H1 (cell line): ENCODE measurements at regions not wholly inside any gene's neighbourhood (a gene's known extent, or its start where the extent isn't known, plus 50 kb on each side); places are given as distances from the start of the nearest gene placed in this dataset.

ENCODE experiments used
- CTCF ChIA-PET: fragments of 300-600 bp; sonication (Branson Sonifier 250); formaldehyde crosslinking; loops from one replicate; lab custom pipeline; 2021; ENCODE audit not compliant: partially characterized antibody; lab: Charles Lee
- POLR2A ChIA-PET: fragments of 300-600 bp; sonication (Branson Sonifier 250); formaldehyde crosslinking; loops from one replicate; lab custom pipeline; 2021; ENCODE audit warnings: inconsistent platforms; ENCODE audit not compliant: partially characterized antibody; lab: Charles Lee
- DNase-seq, 2 experiments: peaks; one replicate each; pipeline versions ENCODE4 v3.0.0 to v3.0.0-alpha.2; 2010 to 2022; ENCODE audit warnings: low spot score in 2 of 2, low read depth in 1 of 2, mixed read lengths in 1 of 2
- FAIRE-seq: peaks from 2 replicates; lab custom pipeline; 2011; peaks lifted over from hg19 to GRCh38; lab: Jason Lieb, UNC
- H2AFZ ChIP-seq: 2 replicates; pipeline ENCODE4 v1.8.1; 2012; ENCODE audit warnings: low read length, inconsistent platforms
- H2AK5ac ChIP-seq: 2 replicates; pipeline ENCODE4 v1.6.1; 2013; ENCODE audit warnings: low read depth, low read length
- H2BK120ac ChIP-seq: replicated peaks from 2 replicates; pipeline ENCODE3; 2013; ENCODE audit warnings: low read depth, low read length, inconsistent platforms
- H2BK12ac ChIP-seq: 2 replicates; pipeline ENCODE4 v1.6.1; 2013; ENCODE audit warnings: low read depth, low read length
- H2BK15ac ChIP-seq: 2 replicates; pipeline ENCODE4 v1.6.1; 2013; ENCODE audit warnings: low read length
- H2BK20ac ChIP-seq: 2 replicates; pipeline ENCODE4 v1.6.1; 2013; ENCODE audit warnings: low read length
- H2BK5ac ChIP-seq: 2 replicates; pipeline ENCODE4 v1.6.1; 2013; ENCODE audit warnings: low read depth, low read length
- H3K14ac ChIP-seq: 2 replicates; pipeline ENCODE4 v1.6.1; 2013; ENCODE audit warnings: inconsistent platforms; ENCODE audit not compliant: insufficient read length
- H3K18ac ChIP-seq: 2 replicates; pipeline ENCODE4 v1.6.1; 2013; ENCODE audit warnings: low read length; ENCODE audit errors: extremely low read depth
- H3K23ac ChIP-seq: 2 replicates; pipeline ENCODE4 v1.6.1; 2013; ENCODE audit warnings: inconsistent platforms; ENCODE audit not compliant: insufficient read length
- H3K23me2 ChIP-seq: 2 replicates; pipeline ENCODE4 v1.6.1; 2013; ENCODE audit warnings: low read depth, low read length
- H3K27ac ChIP-seq: 2 replicates; pipeline ENCODE4 v1.6.1; 2011; ENCODE audit warnings: low read depth, low read length, inconsistent platforms
- H3K27me3 ChIP-seq, 4 experiments: replicated peaks in 1 of 4; 1 replicate in 1 of 4; 2 replicates in 3 of 4; pipeline versions ENCODE4 v1.6.1 to v1.8.1; 2011 to 2013; ENCODE audit warnings: low read length in 3 of 4, mild to moderate bottlenecking in 3 of 4, inconsistent platforms in 2 of 4, mixed read lengths in 2 of 4, moderate library complexity in 1 of 4; ENCODE audit not compliant: control insufficient read depth in 3 of 4, insufficient read depth in 3 of 4; ENCODE audit errors: extremely low read depth in 1 of 4
- H3K36me3 ChIP-seq, 4 experiments: 2 replicates each; pipeline versions ENCODE4 v1.6.1 to v1.8.1; 2011 to 2013; ENCODE audit warnings: mild to moderate bottlenecking in 4 of 4, low read length in 3 of 4, moderate library complexity in 2 of 4, control low read depth in 1 of 4, inconsistent platforms in 1 of 4; ENCODE audit not compliant: insufficient read depth in 4 of 4, control insufficient read depth in 2 of 4
- H3K4ac ChIP-seq: replicated peaks from 2 replicates; pipeline ENCODE3; 2013; ENCODE audit warnings: low read length, low read depth, mixed read lengths, inconsistent platforms; ENCODE audit not compliant: insufficient read length
- H3K4me1 ChIP-seq, 4 experiments: replicated peaks in 1 of 4; 1 replicate in 1 of 4; 2 replicates in 3 of 4; pipeline versions ENCODE4 v1.6.1 to v1.8.1; 2011 to 2013; ENCODE audit warnings: low read length in 3 of 4, inconsistent platforms in 2 of 4, mixed read lengths in 1 of 4; ENCODE audit not compliant: insufficient read depth in 4 of 4, control insufficient read depth in 3 of 4
- H3K4me2 ChIP-seq, 2 experiments: 2 replicates each; pipeline versions ENCODE4 v1.6.1 to v1.8.1; 2011 to 2013; ENCODE audit warnings: low read depth in 2 of 2, low read length in 2 of 2, control low read depth in 1 of 2, inconsistent platforms in 1 of 2, mild to moderate bottlenecking in 1 of 2; ENCODE audit not compliant: insufficient read depth in 1 of 2
- H3K4me3 ChIP-seq, 4 experiments: fragments of 200-600, 300-600 bp in 1 of 4; sonication (generic), shearing (Covaris generic), sonication (Bioruptor Twin) in 1 of 4; 2 replicates each; pipeline versions ENCODE4 v1.5.1 to v1.8.1; 2011 to 2016; ENCODE audit warnings: low read length in 4 of 4, low read depth in 3 of 4, control low read depth in 2 of 4, inconsistent platforms in 2 of 4, mild to moderate bottlenecking in 2 of 4, mixed read lengths in 1 of 4, moderate library complexity in 1 of 4; ENCODE audit not compliant: insufficient read depth in 2 of 4; ENCODE audit errors: extremely low read depth in 1 of 4
- H3K56ac ChIP-seq: replicated peaks from 2 replicates; pipeline ENCODE3; 2013; ENCODE audit warnings: low read depth, mild to moderate bottlenecking, mixed read lengths, low read length, inconsistent platforms; ENCODE audit not compliant: insufficient read length
- H3K79me1 ChIP-seq: 2 replicates; pipeline ENCODE4 v1.6.1; 2013; ENCODE audit warnings: low read depth, low read length, control low read depth
- H3K79me2 ChIP-seq, 2 experiments: 2 replicates each; pipeline versions ENCODE4 v1.6.1 to v1.8.1; 2012 to 2013; ENCODE audit warnings: low read length in 2 of 2, mild to moderate bottlenecking in 2 of 2, inconsistent platforms in 1 of 2; ENCODE audit not compliant: insufficient read depth in 2 of 2, control insufficient read depth in 1 of 2
- H3K9ac ChIP-seq, 4 experiments: replicated peaks in 1 of 4; 1 replicate in 1 of 4; 2 replicates in 3 of 4; pipeline versions ENCODE4 v1.6.1 to v1.8.1; 2011 to 2013; ENCODE audit warnings: low read depth in 3 of 4, low read length in 3 of 4, control low read depth in 2 of 4, mild to moderate bottlenecking in 2 of 4, moderate library complexity in 2 of 4, inconsistent platforms in 1 of 4; ENCODE audit errors: extremely low read depth in 1 of 4
- H3K9me3 ChIP-seq, 2 experiments: 2 replicates each; pipeline versions ENCODE4 v1.6.1 to v1.8.1; 2012 to 2013; ENCODE audit warnings: mild to moderate bottlenecking in 2 of 2, moderate library complexity in 2 of 2, control low read depth in 1 of 2, inconsistent platforms in 1 of 2, low read depth in 1 of 2, low read length in 1 of 2, mixed read lengths in 1 of 2; ENCODE audit not compliant: insufficient read depth in 2 of 2
- H4K20me1 ChIP-seq, 2 experiments: replicated peaks in 1 of 2; 2 replicates each; pipeline versions ENCODE3 to v1.8.1; 2011 to 2013; ENCODE audit warnings: inconsistent platforms in 2 of 2, low read length in 2 of 2, mild to moderate bottlenecking in 1 of 2; ENCODE audit not compliant: insufficient read depth in 2 of 2, control insufficient read depth in 1 of 2
- H4K5ac ChIP-seq: 2 replicates; pipeline ENCODE4 v1.6.1; 2013; ENCODE audit warnings: low read length, low read depth, mixed read lengths, inconsistent platforms; ENCODE audit not compliant: insufficient read length
- H4K8ac ChIP-seq: 2 replicates; pipeline ENCODE4 v1.8.0; 2013; ENCODE audit warnings: mild to moderate bottlenecking, moderate library complexity, low read length, inconsistent platforms; ENCODE audit not compliant: insufficient read depth; ENCODE audit errors: extremely low read depth
- H4K91ac ChIP-seq: replicated peaks from 2 replicates; pipeline ENCODE3; 2013; ENCODE audit warnings: low read length, mixed read lengths, inconsistent platforms; ENCODE audit not compliant: insufficient read length
- ASH2L ChIP-seq: fragments of 200-600, 300-600 bp; sonication (generic); IDR thresholded peaks from one replicate; pipeline ENCODE4 v1.7.1; 2017; ENCODE audit warnings: low read length
- CHD1 ChIP-seq: IDR thresholded peaks from 2 replicates; pipeline ENCODE4 v1.6.1; 2012; ENCODE audit warnings: low read depth, low read length, improper control_type of control experiment
- CREB1 ChIP-seq: IDR thresholded peaks from 2 replicates; pipeline ENCODE4 v1.6.1; 2012; ENCODE audit warnings: inconsistent platforms
- EGR1 ChIP-seq: IDR thresholded peaks from 2 replicates; pipeline ENCODE4 v1.6.1; 2011; ENCODE audit warnings: low read depth, low read length, borderline replicate concordance
- GABPA ChIP-seq: IDR thresholded peaks from 2 replicates; pipeline ENCODE4 v1.6.1; 2011; ENCODE audit warnings: mild to moderate bottlenecking, low read length, moderate library complexity, borderline replicate concordance; ENCODE audit not compliant: insufficient read depth
- HDAC2 ChIP-seq, 2 experiments: fragments of 300-600 bp in 1 of 2; sonication (generic) in 1 of 2; IDR thresholded peaks; 2 replicates each; pipeline ENCODE4 v1.6.1; 2011 to 2012; ENCODE audit warnings: low read depth in 2 of 2, low read length in 2 of 2, mild to moderate bottlenecking in 2 of 2, moderate library complexity in 2 of 2, borderline replicate concordance in 1 of 2, inconsistent platforms in 1 of 2
- HDAC6 ChIP-seq: IDR thresholded peaks from one replicate; pipeline ENCODE4 v1.7.1; 2012; ENCODE audit warnings: low read depth, mild to moderate bottlenecking, inconsistent platforms, low read length, moderate library complexity
- MAX ChIP-seq: IDR thresholded peaks from 2 replicates; pipeline ENCODE4 v1.6.1; 2012; ENCODE audit warnings: inconsistent platforms
- NANOG ChIP-seq: IDR thresholded peaks from 2 replicates; pipeline ENCODE4 v1.6.1; 2011; ENCODE audit warnings: low read length, low read depth, mild to moderate bottlenecking, inconsistent platforms; ENCODE audit not compliant: insufficient read depth, poor library complexity, severe bottlenecking
- RNF2 ChIP-seq: fragments of 200-900, 300-1000 bp; sonication (generic); IDR thresholded peaks from 2 replicates; pipeline ENCODE4 v1.7.1; 2016; ENCODE audit warnings: borderline replicate concordance, low read depth, mild to moderate bottlenecking, antibody characterized with exemption, low read length; ENCODE audit not compliant: poor library complexity, severe bottlenecking; ENCODE audit errors: missing control alignments
- SIN3A ChIP-seq, 2 experiments: IDR thresholded peaks in 1 of 2; conservative IDR thresholded peaks in 1 of 2; 2 replicates each; pipeline ENCODE4 v1.6.1; 2011 to 2012; ENCODE audit warnings: low read length in 2 of 2, improper control_type of control experiment in 1 of 2, low read depth in 1 of 2, mild to moderate bottlenecking in 1 of 2
- SIRT6 ChIP-seq: IDR thresholded peaks from one replicate; pipeline ENCODE4 v1.7.1; 2012; ENCODE audit warnings: low read length, inconsistent platforms
- SUZ12 ChIP-seq: fragments of 200-600 bp; sonication (generic); IDR thresholded peaks from 2 replicates; pipeline ENCODE4 v1.6.1; 2012; ENCODE audit warnings: mild to moderate bottlenecking, inconsistent platforms, low read length, moderate library complexity, mixed read lengths
- TBP ChIP-seq: IDR thresholded peaks from 2 replicates; pipeline ENCODE4 v1.6.1; 2011; ENCODE audit warnings: low read depth, low read length, improper control_type of control experiment
- TEAD4 ChIP-seq: IDR thresholded peaks from 2 replicates; pipeline ENCODE4 v1.6.1; 2012; ENCODE audit warnings: low read depth, low read length, inconsistent platforms, mixed read lengths
- WGBS, 2 experiments: shearing (Covaris generic) in 1 of 2; methylation state at CpG; one replicate each; pipeline versions ENCODE4 v1.1.6 to v1.1.7; 2013 to 2015; ENCODE audit warnings: low lambda C conversion rate in 2 of 2, mixed read lengths in 2 of 2, inconsistent platforms in 1 of 2, low coverage in 1 of 2, missing lambda C conversion rate in 1 of 2; ENCODE audit not compliant: insufficient replicate concordance in 2 of 2, insufficient coverage in 1 of 2, insufficient read length in 1 of 2; ENCODE audit errors: extremely low coverage in 1 of 2, missing lambda C conversion rate in 1 of 2; 5-methylcytosine and 5-hydroxymethylcytosine counted together

GRCh38 chrY:8033200-8033599, 1121.6 kb upstream of the AMELY start:
- Histone ChIP-seq H3K79me1 (no peaks in the 10 kb centered on the region), H3K9me3 (peaks cover 8 to 31% of the 10 kb centered on the region in 2 experiments), H3K18ac (no peak overlapping the region), H3K4me1 (no peaks in the 10 kb centered on the region), H3K27ac (no peak overlapping the region), H2AFZ (no peak overlapping the region), H3K23me2 (no peaks in the 10 kb centered on the region), H3K79me2 (no peaks in the 10 kb centered on the region), H3K4ac (no peak overlapping the region), H3K56ac (no peak overlapping the region), H2BK5ac (no peak overlapping the region), H3K27me3 (no peaks in the 10 kb centered on the region), H3K9ac (no peak overlapping the region), H3K23ac (no peak overlapping the region), H4K20me1 (no peaks in the 10 kb centered on the region), H2BK20ac (no peak overlapping the region), H3K4me3 (no peak overlapping the region), H3K4me2 (no peak overlapping the region), H4K91ac (no peak overlapping the region), H2BK120ac (no peak overlapping the region), H4K5ac (no peak overlapping the region), H2BK15ac (no peak overlapping the region), H2AK5ac (no peak overlapping the region), H3K36me3 (no peaks in the 10 kb centered on the region), H4K8ac (no peak overlapping the region), H3K14ac (no peak overlapping the region), H2BK12ac (no peak overlapping the region)
- WGBS, 2 experiments, result 46% methylated on average over 2 of the region's 2 CpGs; no CpG with 5 or more reads in 1 of the 2 experiments
- FAIRE-seq (no peak), DNase-seq (no peak)
- ChIA-PET POLR2A (no interaction called here), CTCF (no interaction called here)
- no peak for TF ChIP-seq SIN3A (conservative IDR thresholded peaks at IDR 0.05 in 1 of 2, IDR thresholded peaks at IDR 0.05 in 1 of 2; ENCODE audit: low read depth in 1 of 2, low read length in 2 of 2)
- TF ChIP-seq NANOG, result no peak
- TF ChIP-seq CREB1, result no peak
- TF ChIP-seq RNF2, result no peak
- TF ChIP-seq SIRT6, result no peak
- TF ChIP-seq SUZ12, result no peak
- TF ChIP-seq TBP, result no peak
- no peak for TF ChIP-seq CHD1
- TF ChIP-seq HDAC6, result no peak
- no peak for TF ChIP-seq ASH2L
- TF ChIP-seq GABPA, result no peak
- TF ChIP-seq TEAD4, result no peak
- TF ChIP-seq MAX, result no peak
- TF ChIP-seq EGR1, result no peak
- no peak for TF ChIP-seq HDAC2 (IDR thresholded peaks at IDR 0.05; ENCODE audit: borderline replicate concordance in 1 of 2, low read depth in 2 of 2, low read length in 2 of 2)
